SK-N-SH (cell line): ENCODE measurements at regions not wholly inside any gene's neighbourhood (a gene's known extent, or its start where the extent isn't known, plus 50 kb on each side); places are given as distances from the start of the nearest gene placed in this dataset.

Experiments used
- CTCF ChIA-PET: fragments of 300-600, 350-600 bp; formaldehyde crosslinking; extraction: SDS; loops from one replicate; lab custom pipeline; 2021; lab: Yijun Ruan, JAX
- POLR2A ChIA-PET: fragments of 350-600 bp; sonication (Branson Sonifier 250); formaldehyde crosslinking; extraction: SDS; loops from one replicate; lab custom pipeline; 2020; ENCODE audit warnings: antibody characterized with exemption, inconsistent platforms; lab: Yijun Ruan, JAX
- DNase-seq: peaks from one replicate; pipeline ENCODE4 v3.0.0; 2012
- H2AFZ ChIP-seq: fragments of 200-600 bp; sonication (generic); 2 replicates; pipeline ENCODE4 v1.8.1; 2016; ENCODE audit warnings: antibody characterized with exemption, mild to moderate bottlenecking, low read depth
- H3F3A ChIP-seq: fragments of 200-600 bp; sonication (generic); replicated peaks from 2 replicates; pipeline ENCODE3; 2016; ENCODE audit warnings: antibody characterized with exemption, mild to moderate bottlenecking; ENCODE audit not compliant: insufficient read depth
- H3K27ac ChIP-seq, 2 experiments: fragments of 200-500 bp in 1 of 2; fragments of 200-600 bp in 1 of 2; sonication (Bioruptor generic) in 1 of 2; sonication (generic), shearing (Covaris generic) in 1 of 2; 2 replicates each; pipeline versions ENCODE4 v1.5.1 to v1.6.1; 2014 to 2016; ENCODE audit warnings: low read depth in 2 of 2, inconsistent platforms in 1 of 2, low read length in 1 of 2, mild to moderate bottlenecking in 1 of 2, mixed read lengths in 1 of 2
- H3K27me3 ChIP-seq: fragments of 200-600 bp; sonication (generic), shearing (Covaris generic); 2 replicates; pipeline ENCODE4 v1.6.1; 2016; ENCODE audit warnings: mixed run types; ENCODE audit not compliant: insufficient read depth
- H3K36me3 ChIP-seq, 2 experiments: fragments of 200-500 bp in 1 of 2; fragments of 200-600 bp in 1 of 2; sonication (Bioruptor generic) in 1 of 2; sonication (generic) in 1 of 2; replicated peaks in 1 of 2; 2 replicates each; pipeline versions ENCODE3 to v1.5.1; 2014 to 2016; ENCODE audit warnings: low read length in 1 of 2, mild to moderate bottlenecking in 1 of 2; ENCODE audit not compliant: insufficient read depth in 2 of 2, control insufficient read depth in 1 of 2
- H3K4me1 ChIP-seq, 2 experiments: fragments of 200-500 bp in 1 of 2; fragments of 200-600 bp in 1 of 2; sonication (Bioruptor generic) in 1 of 2; sonication (generic), shearing (Covaris generic) in 1 of 2; 2 replicates each; pipeline versions ENCODE4 v1.5.1 to v1.6.1; 2014 to 2016; ENCODE audit warnings: low read depth in 1 of 2, low read length in 1 of 2, mixed run types in 1 of 2; ENCODE audit not compliant: insufficient read depth in 2 of 2, control insufficient read depth in 1 of 2
- H3K4me2 ChIP-seq: fragments of 200-600 bp; sonication (generic), shearing (Covaris generic); 2 replicates; pipeline ENCODE4 v1.6.1; 2017; ENCODE audit warnings: mixed run types
- H3K4me3 ChIP-seq, 2 experiments: fragments of 200-500 bp in 1 of 2; fragments of 200-600 bp in 1 of 2; sonication (Bioruptor generic) in 1 of 2; sonication (generic), shearing (Covaris generic) in 1 of 2; 2 replicates each; pipeline versions ENCODE4 v1.5.1 to v1.8.1; 2014 to 2016; ENCODE audit warnings: low read depth in 2 of 2, inconsistent platforms in 1 of 2, low read length in 1 of 2, mild to moderate bottlenecking in 1 of 2, mixed read lengths in 1 of 2, moderate library complexity in 1 of 2
- H3K79me2 ChIP-seq: fragments of 200-600 bp; sonication (generic); 2 replicates; pipeline ENCODE4 v1.8.1; 2017; ENCODE audit warnings: mild to moderate bottlenecking; ENCODE audit not compliant: insufficient read depth
- H3K9ac ChIP-seq: fragments of 200-600 bp; sonication (generic); 2 replicates; pipeline ENCODE4 v1.6.1; 2017; ENCODE audit warnings: mixed run types
- H3K9me2 ChIP-seq: fragments of 200-600 bp; sonication (generic); 2 replicates; pipeline ENCODE4 v1.6.1; 2017; ENCODE audit warnings: mixed run types
- H3K9me3 ChIP-seq: fragments of 200-600 bp; sonication (generic); 2 replicates; pipeline ENCODE4 v1.6.1; 2017; ENCODE audit warnings: mixed run types, mild to moderate bottlenecking, moderate library complexity
- H4K20me1 ChIP-seq: fragments of 200-600 bp; sonication (generic); 2 replicates; pipeline ENCODE4 v1.6.1; 2017; ENCODE audit warnings: mild to moderate bottlenecking, mixed run types; ENCODE audit not compliant: insufficient read depth
- CHD2 ChIP-seq: fragments of 150-350 bp; IDR thresholded peaks from 2 replicates; pipeline ENCODE4 v1.6.1; 2018; ENCODE audit warnings: low read length; ENCODE audit not compliant: partially characterized antibody
- CTCF ChIP-seq: fragments of 200-600 bp; sonication (generic); IDR thresholded peaks from 2 replicates; pipeline ENCODE4 v1.6.1; 2017; ENCODE audit warnings: antibody characterized with exemption, mild to moderate bottlenecking, moderate library complexity
- GATA2 ChIP-seq: sonication (generic); formaldehyde crosslinking; IDR thresholded peaks from 2 replicates; pipeline ENCODE4 v1.5.0; 2020; ENCODE audit warnings: mild to moderate bottlenecking, missing genetic modification reagents
- RFX5 ChIP-seq: IDR thresholded peaks from 2 replicates; pipeline ENCODE4 v1.6.1; 2012; ENCODE audit warnings: mild to moderate bottlenecking, improper control_type of control experiment, low read length
- RXRA ChIP-seq: IDR thresholded peaks from 2 replicates; pipeline ENCODE4 v1.4.0; 2012; ENCODE audit warnings: low read depth, mild to moderate bottlenecking, borderline replicate concordance
- TCF12 ChIP-seq: IDR thresholded peaks from 2 replicates; pipeline ENCODE4 v1.4.0; 2012
- TEAD4 ChIP-seq: IDR thresholded peaks from 2 replicates; pipeline ENCODE4 v1.4.0; 2012; ENCODE audit warnings: mild to moderate bottlenecking, borderline replicate concordance; ENCODE audit not compliant: insufficient read depth
- USF2 ChIP-seq: fragments of 150-350 bp; IDR thresholded peaks from 2 replicates; pipeline ENCODE4 v1.6.1; 2017; ENCODE audit warnings: antibody characterized with exemption, low read length, low read depth, borderline replicate concordance
- WGBS: methylation state at CpG from one replicate; pipeline ENCODE4 v1.1.6; 2017; ENCODE audit warnings: low lambda C conversion rate; 5-methylcytosine and 5-hydroxymethylcytosine counted together
- TF ChIP-seq, protein P1 (sequence below): IDR thresholded peaks from 2 replicates; pipeline ENCODE4 v1.6.1; 2012; ENCODE audit warnings: mild to moderate bottlenecking, low read depth, low read length, moderate library complexity

DNA sequence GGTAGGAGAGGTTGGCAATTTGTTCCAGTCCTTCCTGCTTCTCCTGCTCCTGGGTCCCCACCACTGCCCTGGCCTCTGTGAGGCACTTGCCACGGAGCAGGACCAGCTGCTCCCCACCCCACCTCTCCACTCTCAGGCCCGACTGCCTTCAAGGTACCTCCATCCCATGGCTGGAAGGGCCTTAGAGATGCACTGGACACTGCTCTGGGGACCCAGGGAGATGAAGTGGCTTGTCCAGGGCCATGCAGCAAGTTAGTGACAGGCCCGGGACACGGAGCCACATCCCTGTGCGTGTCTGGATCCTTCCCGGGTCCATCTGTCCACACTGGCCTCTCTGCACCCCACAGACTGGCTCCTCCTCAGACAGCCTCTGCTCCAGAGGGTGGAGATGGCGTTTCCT, 105.3 kb downstream of the CPZ start (continued):
- TF ChIP-seq, protein P1, sequence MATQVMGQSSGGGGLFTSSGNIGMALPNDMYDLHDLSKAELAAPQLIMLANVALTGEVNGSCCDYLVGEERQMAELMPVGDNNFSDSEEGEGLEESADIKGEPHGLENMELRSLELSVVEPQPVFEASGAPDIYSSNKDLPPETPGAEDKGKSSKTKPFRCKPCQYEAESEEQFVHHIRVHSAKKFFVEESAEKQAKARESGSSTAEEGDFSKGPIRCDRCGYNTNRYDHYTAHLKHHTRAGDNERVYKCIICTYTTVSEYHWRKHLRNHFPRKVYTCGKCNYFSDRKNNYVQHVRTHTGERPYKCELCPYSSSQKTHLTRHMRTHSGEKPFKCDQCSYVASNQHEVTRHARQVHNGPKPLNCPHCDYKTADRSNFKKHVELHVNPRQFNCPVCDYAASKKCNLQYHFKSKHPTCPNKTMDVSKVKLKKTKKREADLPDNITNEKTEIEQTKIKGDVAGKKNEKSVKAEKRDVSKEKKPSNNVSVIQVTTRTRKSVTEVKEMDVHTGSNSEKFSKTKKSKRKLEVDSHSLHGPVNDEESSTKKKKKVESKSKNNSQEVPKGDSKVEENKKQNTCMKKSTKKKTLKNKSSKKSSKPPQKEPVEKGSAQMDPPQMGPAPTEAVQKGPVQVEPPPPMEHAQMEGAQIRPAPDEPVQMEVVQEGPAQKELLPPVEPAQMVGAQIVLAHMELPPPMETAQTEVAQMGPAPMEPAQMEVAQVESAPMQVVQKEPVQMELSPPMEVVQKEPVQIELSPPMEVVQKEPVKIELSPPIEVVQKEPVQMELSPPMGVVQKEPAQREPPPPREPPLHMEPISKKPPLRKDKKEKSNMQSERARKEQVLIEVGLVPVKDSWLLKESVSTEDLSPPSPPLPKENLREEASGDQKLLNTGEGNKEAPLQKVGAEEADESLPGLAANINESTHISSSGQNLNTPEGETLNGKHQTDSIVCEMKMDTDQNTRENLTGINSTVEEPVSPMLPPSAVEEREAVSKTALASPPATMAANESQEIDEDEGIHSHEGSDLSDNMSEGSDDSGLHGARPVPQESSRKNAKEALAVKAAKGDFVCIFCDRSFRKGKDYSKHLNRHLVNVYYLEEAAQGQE = no peak

- Histone ChIP-seq H4K20me1 (no peaks in the 10 kb centered on the region), H3K27ac (no peak overlapping the region), H3K79me2 (no peaks in the 10 kb centered on the region), H3K4me3 (no peak overlapping the region), H3K4me1 (no peaks in the 10 kb centered on the region), H3F3A (no peaks in the 10 kb centered on the region), H2AFZ (no peak overlapping the region), H3K9me2 (no peaks in the 10 kb centered on the region), H3K4me2 (no peak overlapping the region), H3K9me3 (no peaks in the 10 kb centered on the region), H3K27me3 (no peaks in the 10 kb centered on the region), H3K9ac (no peak overlapping the region), H3K36me3 (no peaks in the 10 kb centered on the region)
- no peak for TF ChIP-seq CTCF
- no peak for TF ChIP-seq GATA2
- TF ChIP-seq USF2 = no peak
- no peak for TF ChIP-seq RFX5
- TF ChIP-seq TCF12 = no peak
- TF ChIP-seq, protein P1 = no peak
- no peak for TF ChIP-seq RXRA
- TF ChIP-seq TEAD4 = no peak
- TF ChIP-seq CHD2 = no peak
- WGBS = 25% methylated on average over 8 of the region's 10 CpGs
- DNase-seq = no peak
- ChIA-PET POLR2A (no interaction called here), CTCF (interaction anchor here (1.3 to 1.9 kb wide), 3 partner anchors 8 to 222 kb away, joined by 4 to 7 read pairs (median 4); no protein-coding TSS in a partner anchor)
These were observed 104.0 kb downstream of the CPZ start for GRCh38 chr4:8696369-8697127.
